ENCODE measurements at regions not wholly inside any gene's neighbourhood (a gene's known extent, or its start where the extent isn't known, plus 50 kb on each side); places are given as distances from the start of the nearest gene placed in this dataset.

DNA sequence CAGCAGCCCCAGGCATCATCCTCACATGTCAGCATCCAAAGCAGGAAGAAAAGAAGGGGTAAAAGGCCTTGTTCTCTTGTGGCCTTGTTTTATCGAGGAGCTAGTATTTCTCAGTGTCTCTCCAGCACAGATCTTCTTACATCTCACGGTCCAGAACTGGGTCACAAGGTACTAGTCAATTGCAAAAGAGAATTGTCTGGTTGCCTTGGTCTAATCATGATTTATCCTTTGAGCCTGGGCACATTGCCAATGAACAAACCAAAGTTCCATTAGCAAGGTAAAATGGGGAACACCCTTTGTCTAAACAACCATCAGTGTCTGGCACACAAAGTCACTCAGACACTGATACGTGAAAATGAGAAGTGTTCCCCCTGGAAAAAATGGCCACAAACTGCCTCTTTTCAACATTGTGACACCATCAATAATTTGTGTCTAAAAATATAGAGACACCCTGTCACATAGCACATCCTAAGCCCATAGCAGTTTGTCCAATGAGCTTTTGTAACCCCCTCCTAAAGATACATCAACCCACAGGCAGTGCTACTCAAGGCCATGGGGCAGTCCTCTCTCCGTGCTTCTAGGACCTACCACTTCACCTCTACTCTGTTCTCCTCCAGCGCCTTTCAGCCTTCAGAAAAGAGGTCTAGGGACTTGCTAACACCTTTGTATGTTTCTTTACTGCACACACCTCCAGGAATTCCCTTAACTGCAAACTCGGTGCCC is 534.4 kb downstream of the MID1IP1 start:
- DNase-seq (ENCODE audit: low read depth, low spot score) = no peak
- no peak overlapping the region for H3K4me3 ChIP-seq (ENCODE audit: low read depth, low read length)
- ChIA-PET CTCF (no interaction called here), POLR2A (no interaction called here)
- TF ChIP-seq, protein P1, sequence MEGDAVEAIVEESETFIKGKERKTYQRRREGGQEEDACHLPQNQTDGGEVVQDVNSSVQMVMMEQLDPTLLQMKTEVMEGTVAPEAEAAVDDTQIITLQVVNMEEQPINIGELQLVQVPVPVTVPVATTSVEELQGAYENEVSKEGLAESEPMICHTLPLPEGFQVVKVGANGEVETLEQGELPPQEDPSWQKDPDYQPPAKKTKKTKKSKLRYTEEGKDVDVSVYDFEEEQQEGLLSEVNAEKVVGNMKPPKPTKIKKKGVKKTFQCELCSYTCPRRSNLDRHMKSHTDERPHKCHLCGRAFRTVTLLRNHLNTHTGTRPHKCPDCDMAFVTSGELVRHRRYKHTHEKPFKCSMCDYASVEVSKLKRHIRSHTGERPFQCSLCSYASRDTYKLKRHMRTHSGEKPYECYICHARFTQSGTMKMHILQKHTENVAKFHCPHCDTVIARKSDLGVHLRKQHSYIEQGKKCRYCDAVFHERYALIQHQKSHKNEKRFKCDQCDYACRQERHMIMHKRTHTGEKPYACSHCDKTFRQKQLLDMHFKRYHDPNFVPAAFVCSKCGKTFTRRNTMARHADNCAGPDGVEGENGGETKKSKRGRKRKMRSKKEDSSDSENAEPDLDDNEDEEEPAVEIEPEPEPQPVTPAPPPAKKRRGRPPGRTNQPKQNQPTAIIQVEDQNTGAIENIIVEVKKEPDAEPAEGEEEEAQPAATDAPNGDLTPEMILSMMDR (IDR thresholded peaks at IDR 0.05; ENCODE audit: insufficient read depth, low read length, missing control alignments) = no peak

- CTCF ChIA-PET = no interaction called here
These were observed 535.5 kb downstream of the MID1IP1 start for GRCh38 chrX:39336671-39337311.

DNA sequence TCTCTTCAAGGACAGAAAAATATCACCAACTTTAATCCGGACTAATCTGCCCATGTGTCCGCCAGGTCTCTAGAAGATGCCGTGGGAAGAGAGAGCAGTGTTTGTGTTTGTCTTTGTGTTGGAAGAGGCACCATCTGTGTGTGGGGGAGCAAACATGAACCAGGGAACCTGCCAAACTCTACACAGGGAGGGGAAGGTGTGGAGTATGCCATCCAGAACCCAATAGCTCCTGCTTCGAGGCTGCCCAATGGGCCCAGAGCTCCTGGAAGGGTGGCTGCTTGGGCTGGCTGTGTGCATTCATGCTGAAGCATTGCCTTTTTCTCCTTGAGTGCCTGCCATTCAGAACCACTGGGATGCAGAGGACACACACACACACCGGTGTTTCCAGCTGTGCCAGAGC is 536.2 kb downstream of the MID1IP1 start:
- TF ChIP-seq, protein P1 (IDR thresholded peaks at IDR 0.05; ENCODE audit: insufficient read depth, low read length, missing control alignments) = no peak
- no peak overlapping the region for H3K4me3 ChIP-seq (ENCODE audit: low read depth, low read length)
- ChIA-PET POLR2A (no interaction called here), CTCF (no interaction called here)
- no peak for DNase-seq (ENCODE audit: low read depth, low spot score)

More at GRCh38 chrX:39336671-39337311, 535.5 kb downstream of the MID1IP1 start:
- H3K4me3 ChIP-seq (ENCODE audit: low read depth, low read length) = no peak overlapping the region
- TF ChIP-seq, protein P1 (IDR thresholded peaks at IDR 0.05; ENCODE audit: insufficient read depth, low read length, missing control alignments) = no peak
- no peak for DNase-seq (ENCODE audit: low read depth, low spot score)
- POLR2A ChIA-PET = interaction anchor here (0.6 kb wide), 1 partner anchor 165 kb away, joined by 3 read pairs; no protein-coding TSS in a partner anchor

DNA sequence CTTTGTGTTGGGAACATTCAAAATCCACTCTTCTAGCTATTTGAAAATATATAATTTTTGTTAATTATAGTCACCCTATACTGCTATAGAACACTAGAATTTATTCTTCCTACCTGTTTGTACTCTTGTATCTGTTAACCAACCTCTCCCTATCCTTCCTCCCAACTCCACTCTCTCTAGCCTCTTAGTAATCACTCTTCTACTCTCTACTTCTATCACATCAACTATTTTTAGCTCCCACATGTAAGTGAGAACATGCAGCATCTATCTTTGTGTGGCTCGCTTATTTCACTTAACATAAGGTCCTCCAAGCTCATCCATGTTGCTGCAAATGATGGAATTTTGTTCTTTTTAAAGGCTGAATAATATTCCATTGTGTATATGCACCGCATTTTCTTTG is 537.3 kb downstream of the MID1IP1 start:
- DNase-seq (ENCODE audit: low read depth, low spot score) = no peak
- POLR2A ChIA-PET = no interaction called here
- H3K4me3 ChIP-seq (ENCODE audit: low read depth, low read length) = no peak overlapping the region
- CTCF ChIA-PET = no interaction called here
- TF ChIP-seq, protein P1 (IDR thresholded peaks at IDR 0.05; ENCODE audit: insufficient read depth, low read length, missing control alignments) = no peak

DNA sequence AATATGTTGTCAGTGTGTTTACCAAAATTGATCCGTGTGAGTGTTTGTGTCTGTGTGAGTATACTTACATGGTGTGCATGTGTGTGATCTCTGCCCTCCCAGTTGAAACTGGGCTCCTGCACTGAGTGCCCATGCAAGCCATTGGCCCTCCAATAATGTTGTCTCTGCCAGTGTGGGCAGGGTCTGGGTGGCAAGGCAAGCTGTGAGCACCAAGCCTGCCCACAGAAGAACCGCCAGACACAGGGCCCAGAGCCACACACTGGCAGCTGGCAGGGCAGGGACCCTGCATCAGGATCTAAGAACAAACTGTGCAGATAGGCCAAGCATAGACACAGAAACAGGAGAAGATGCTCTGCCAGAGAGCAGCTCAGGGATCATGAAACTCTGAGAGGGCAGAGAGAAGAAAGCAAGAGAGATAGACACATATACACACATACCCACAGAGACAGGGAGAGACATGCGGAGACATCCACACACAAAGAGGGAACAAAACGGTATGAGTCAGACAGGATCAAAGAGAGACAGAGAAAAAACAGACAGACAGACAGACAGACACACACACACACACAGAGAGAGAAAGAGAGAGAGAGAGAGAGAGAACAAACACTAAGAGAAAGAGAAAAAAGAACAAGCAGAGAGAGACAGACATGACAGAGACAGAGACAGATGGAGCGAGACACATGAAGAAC is 555.0 kb downstream of the MID1IP1 start:
- TF ChIP-seq, protein P1 (IDR thresholded peaks at IDR 0.05; ENCODE audit: insufficient read depth, low read length, missing control alignments) = no peak
- POLR2A ChIA-PET = no interaction called here
- CTCF ChIA-PET = no interaction called here
- H3K4me3 ChIP-seq (ENCODE audit: low read depth, low read length) = no peak overlapping the region
- no peak for DNase-seq (ENCODE audit: low read depth, low spot score)

DNA sequence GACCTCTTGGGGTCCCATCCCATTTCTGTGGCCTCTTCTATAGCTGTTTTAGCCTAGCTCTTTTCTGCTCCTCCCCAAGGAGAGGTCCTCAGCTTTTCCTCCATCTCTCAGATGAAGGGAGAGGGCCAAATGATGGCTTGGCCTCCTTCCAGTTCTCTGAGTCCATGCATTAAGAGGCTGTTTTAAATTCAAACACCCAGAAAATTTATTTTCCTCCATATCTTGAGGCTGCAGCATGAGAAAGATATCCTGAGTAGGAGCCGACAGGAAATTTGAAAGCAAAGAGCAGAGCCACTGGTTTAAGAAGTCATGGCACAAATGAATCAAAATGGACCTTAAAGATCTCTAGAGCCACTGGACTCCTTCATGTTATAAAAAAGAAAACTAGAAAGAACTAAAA is 558.8 kb downstream of the MID1IP1 start:
- POLR2A ChIA-PET = no interaction called here
- TF ChIP-seq, protein P1 (IDR thresholded peaks at IDR 0.05; ENCODE audit: insufficient read depth, low read length, missing control alignments) = no peak

More for the DNA sequence above, 558.8 kb downstream of the MID1IP1 start:
- H3K4me3 ChIP-seq (ENCODE audit: low read depth, low read length) = no peak overlapping the region
- no peak for DNase-seq (ENCODE audit: low read depth, low spot score)
- CTCF ChIA-PET = no interaction called here
